ENCODE measurements at regions not wholly inside any gene's neighbourhood (a gene's known extent, or its start where the extent isn't known, plus 50 kb on each side); places are given as distances from the start of the nearest gene placed in this dataset.

- ATAC-seq (ENCODE audit: low FRiP score) (no peak), DNase-seq (ENCODE audit: low spot score) (no peak)
- TF ChIP-seq, protein P1, sequence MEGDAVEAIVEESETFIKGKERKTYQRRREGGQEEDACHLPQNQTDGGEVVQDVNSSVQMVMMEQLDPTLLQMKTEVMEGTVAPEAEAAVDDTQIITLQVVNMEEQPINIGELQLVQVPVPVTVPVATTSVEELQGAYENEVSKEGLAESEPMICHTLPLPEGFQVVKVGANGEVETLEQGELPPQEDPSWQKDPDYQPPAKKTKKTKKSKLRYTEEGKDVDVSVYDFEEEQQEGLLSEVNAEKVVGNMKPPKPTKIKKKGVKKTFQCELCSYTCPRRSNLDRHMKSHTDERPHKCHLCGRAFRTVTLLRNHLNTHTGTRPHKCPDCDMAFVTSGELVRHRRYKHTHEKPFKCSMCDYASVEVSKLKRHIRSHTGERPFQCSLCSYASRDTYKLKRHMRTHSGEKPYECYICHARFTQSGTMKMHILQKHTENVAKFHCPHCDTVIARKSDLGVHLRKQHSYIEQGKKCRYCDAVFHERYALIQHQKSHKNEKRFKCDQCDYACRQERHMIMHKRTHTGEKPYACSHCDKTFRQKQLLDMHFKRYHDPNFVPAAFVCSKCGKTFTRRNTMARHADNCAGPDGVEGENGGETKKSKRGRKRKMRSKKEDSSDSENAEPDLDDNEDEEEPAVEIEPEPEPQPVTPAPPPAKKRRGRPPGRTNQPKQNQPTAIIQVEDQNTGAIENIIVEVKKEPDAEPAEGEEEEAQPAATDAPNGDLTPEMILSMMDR (IDR thresholded peaks at IDR 0.05), result no peak
Measured at GRCh38 chr12:33710548-33710947, 270.9 kb upstream of the SYT10 start.

DNA sequence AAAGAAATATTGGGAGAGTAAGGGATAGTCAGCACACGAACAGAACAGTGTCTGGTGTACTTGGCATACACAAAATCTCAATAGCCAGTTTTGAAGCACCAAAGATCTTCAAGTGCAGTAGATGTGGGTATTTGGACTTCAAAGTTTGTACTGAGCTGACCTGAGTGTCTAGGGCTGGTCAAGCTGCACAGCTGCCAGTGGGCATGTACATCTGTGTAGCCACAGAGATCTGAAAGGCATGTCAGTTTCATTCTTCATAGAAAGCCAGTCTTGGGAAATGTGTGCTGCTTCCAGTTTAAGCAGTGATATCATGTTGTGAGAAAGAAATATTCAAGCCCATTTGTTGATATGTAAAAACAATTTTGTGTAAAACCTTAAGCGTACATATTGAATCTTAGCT lies 279.0 kb upstream of the SYT10 start:
- DNase-seq (ENCODE audit: low spot score), result no peak
- TF ChIP-seq, protein P1 (IDR thresholded peaks at IDR 0.05), result no peak
- ATAC-seq (ENCODE audit: low FRiP score), result no peak

DNA sequence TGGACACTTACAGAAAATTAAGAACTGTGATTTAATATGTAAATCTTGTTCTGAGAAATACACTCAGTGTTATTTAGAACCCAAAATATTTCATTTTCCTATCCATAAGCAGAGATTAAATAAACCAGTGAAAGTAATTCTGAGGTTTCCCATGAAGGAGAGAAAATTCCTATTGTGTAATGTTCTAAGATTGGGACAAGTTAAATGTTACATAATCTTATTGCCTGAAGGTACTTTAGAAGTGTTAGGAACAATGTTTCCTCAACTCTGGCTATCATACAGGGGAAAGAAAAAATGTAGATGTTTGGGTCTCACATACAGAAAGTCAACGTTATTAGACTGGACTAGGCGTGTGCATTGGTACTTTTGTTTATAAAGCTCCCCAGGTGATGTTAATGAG lies 281.9 kb upstream of the SYT10 start:
- ATAC-seq (ENCODE audit: low FRiP score) (no peak), DNase-seq (ENCODE audit: low spot score) (no peak)
- TF ChIP-seq, protein P1 (IDR thresholded peaks at IDR 0.05), result no peak

DNA sequence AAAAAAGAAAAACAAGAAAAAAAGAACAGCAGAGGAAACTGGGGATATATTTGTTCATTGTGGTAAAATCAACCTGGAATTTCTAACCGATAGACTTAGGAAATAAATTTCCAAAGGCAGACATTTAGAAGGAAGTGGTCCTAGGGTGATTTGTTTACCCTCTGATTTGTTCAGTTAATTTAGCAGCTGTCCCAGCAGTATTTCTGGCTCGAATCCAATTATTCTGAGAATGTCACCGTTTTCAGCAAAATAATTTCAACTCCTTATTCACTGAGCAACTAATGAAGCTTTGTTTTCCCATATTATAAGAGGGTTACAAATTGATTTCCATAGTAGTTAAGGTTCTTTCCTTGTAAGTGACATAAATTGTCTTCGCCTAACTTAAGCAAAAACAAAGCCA lies 285.2 kb upstream of the SYT10 start:
- no peak for ATAC-seq (ENCODE audit: low FRiP score)
- TF ChIP-seq, protein P1 (IDR thresholded peaks at IDR 0.05), result no peak
- no peak for DNase-seq (ENCODE audit: low spot score)

GRCh38 chr12:33734871-33735270 lies 287.4 kb upstream of the ALG10 start:
- TF ChIP-seq, protein P1 (IDR thresholded peaks at IDR 0.05), result no peak
- ATAC-seq (ENCODE audit: low FRiP score) (no peak), DNase-seq (ENCODE audit: low spot score) (no peak)

GRCh38 chr12:33752854-33753253 lies 269.4 kb upstream of the ALG10 start:
- ATAC-seq (ENCODE audit: low FRiP score), result no peak
- TF ChIP-seq, protein P1 (IDR thresholded peaks at IDR 0.05), result no peak
- DNase-seq (ENCODE audit: low spot score), result no peak

DNA sequence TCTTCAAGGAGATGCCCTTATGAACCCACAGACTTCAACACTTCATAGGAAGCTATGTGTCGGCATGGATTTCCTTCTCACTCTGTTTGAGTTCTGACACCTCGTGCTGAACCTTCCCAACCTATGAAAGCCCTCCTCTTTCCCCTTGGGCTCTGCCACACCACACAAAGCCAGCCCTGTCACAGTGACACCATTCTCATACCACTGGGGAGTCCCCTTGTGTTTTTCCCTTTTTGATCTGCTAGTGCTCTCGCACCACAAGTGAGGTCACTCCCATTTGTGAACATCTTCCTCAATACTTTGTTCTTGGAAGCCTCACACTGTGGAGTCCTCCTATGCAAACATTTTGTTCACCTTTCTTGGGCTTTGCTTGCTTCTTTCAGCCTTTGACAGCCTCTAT lies 264.6 kb upstream of the ALG10 start:
- DNase-seq (ENCODE audit: low spot score) (no peak), ATAC-seq (ENCODE audit: low FRiP score) (no peak)
- TF ChIP-seq, protein P1 (IDR thresholded peaks at IDR 0.05), result no peak

Data from omental fat pad (tissue), 3 donors.